ENCODE measurements at regions not wholly inside any gene's neighbourhood (a gene's known extent, or its start where the extent isn't known, plus 50 kb on each side); places are given as distances from the start of the nearest gene placed in this dataset.

GRCh38 chr4:116724249-116724648 lies 361.1 kb downstream of the TRAM1L1 start:
- DNase-seq (ENCODE audit: extremely low spot score), result no peak
- TF ChIP-seq EP300 (IDR thresholded peaks at IDR 0.05), result no peak
- no peak for TF ChIP-seq POLR2AphosphoS5 (IDR thresholded peaks at IDR 0.05)
- TF ChIP-seq POLR2A (IDR thresholded peaks at IDR 0.05; ENCODE audit: low read depth), result no peak
- TF ChIP-seq CTCF (IDR thresholded peaks at IDR 0.05), result no peak
- 94% methylated on average over 3 of the region's 3 CpGs for WGBS
- H3K4me3 ChIP-seq, result no peak overlapping the region
- no peaks in the 10 kb centered on the region for H3K9me3 ChIP-seq
- intact Hi-C loops (cut with DNase I), result no loop called here
- H3K27me3 ChIP-seq, result no peaks in the 10 kb centered on the region
- H3K4me1 ChIP-seq, result no peaks in the 10 kb centered on the region
- no peaks in the 10 kb centered on the region for H3K36me3 ChIP-seq
- H3K27ac ChIP-seq (replicated peaks in 1 of 4), result no peak overlapping the region

- intact Hi-C loops (cut with DNase I), result no loop called here
- Histone ChIP-seq H3K9me3 (peaks cover 0 to 13% (median 5%) of the 10 kb centered on the region in 4 donors), H3K4me3 (no peak overlapping the region), H3K36me3 (no peaks in the 10 kb centered on the region), H3K27ac (replicated peaks in 1 of 4) (no peak overlapping the region), H3K4me1 (no peaks in the 10 kb centered on the region), H3K27me3 (no peaks in the 10 kb centered on the region)
- WGBS, result 95% methylated on average over 26 of the region's 32 CpGs
- no peak for DNase-seq (ENCODE audit: extremely low spot score)
- TF ChIP-seq POLR2AphosphoS5 (IDR thresholded peaks at IDR 0.05), result no peak
- TF ChIP-seq POLR2A (IDR thresholded peaks at IDR 0.05; ENCODE audit: low read depth), result no peak
- TF ChIP-seq CTCF (IDR thresholded peaks at IDR 0.05), result no peak
- TF ChIP-seq EP300 (IDR thresholded peaks at IDR 0.05), result no peak
These were observed 379.9 kb downstream of the TRAM1L1 start for GRCh38 chr4:116705466-116705865.

- Histone ChIP-seq H3K36me3 (no peaks in the 10 kb centered on the region), H3K27me3 (no peaks in the 10 kb centered on the region), H3K27ac (replicated peaks in 1 of 4) (no peak overlapping the region), H3K4me1 (no peaks in the 10 kb centered on the region), H3K9me3 (peaks cover 0 to 29% (median 12%) of the 10 kb centered on the region in 4 donors), H3K4me3 (no peak overlapping the region)
- no peak for TF ChIP-seq POLR2A (IDR thresholded peaks at IDR 0.05; ENCODE audit: low read depth)
- TF ChIP-seq EP300 (IDR thresholded peaks at IDR 0.05), result no peak
- no peak for TF ChIP-seq CTCF (IDR thresholded peaks at IDR 0.05)
- no peak for TF ChIP-seq POLR2AphosphoS5 (IDR thresholded peaks at IDR 0.05)
- WGBS, result 82% methylated on average over 4 of the region's 4 CpGs
- intact Hi-C loops (cut with DNase I), result no loop called here
- DNase-seq (ENCODE audit: extremely low spot score), result no peak
These were observed 382.4 kb downstream of the TRAM1L1 start for GRCh38 chr4:116702949-116703348.

- TF ChIP-seq POLR2A (IDR thresholded peaks at IDR 0.05; ENCODE audit: low read depth) (no peak), CTCF (IDR thresholded peaks at IDR 0.05) (no peak), EP300 (IDR thresholded peaks at IDR 0.05) (no peak), POLR2AphosphoS5 (IDR thresholded peaks at IDR 0.05) (no peak)
- Histone ChIP-seq H3K4me3 (no peak overlapping the region), H3K27ac (replicated peaks in 1 of 4) (no peak overlapping the region), H3K36me3 (no peaks in the 10 kb centered on the region), H3K27me3 (no peaks in the 10 kb centered on the region), H3K9me3 (no peaks in the 10 kb centered on the region), H3K4me1 (no peaks in the 10 kb centered on the region)
- WGBS, result 88% methylated on average over 1 of the region's 1 CpG
- no peak for DNase-seq (ENCODE audit: extremely low spot score)
- intact Hi-C loops (cut with DNase I), result no loop called here
These were observed 396.8 kb downstream of the TRAM1L1 start for GRCh38 chr4:116688536-116688935.

GRCh38 chr4:116668190-116668589 lies 417.2 kb downstream of the TRAM1L1 start:
- H3K4me3 ChIP-seq, result no peak overlapping the region
- no peak overlapping the region for H3K27ac ChIP-seq (replicated peaks in 1 of 4)
- TF ChIP-seq EP300 (IDR thresholded peaks at IDR 0.05), result no peak
- no peak for TF ChIP-seq CTCF (IDR thresholded peaks at IDR 0.05)
- TF ChIP-seq POLR2AphosphoS5 (IDR thresholded peaks at IDR 0.05), result no peak
- TF ChIP-seq POLR2A (IDR thresholded peaks at IDR 0.05; ENCODE audit: low read depth), result no peak
- intact Hi-C loops (cut with DNase I), result no loop called here
- no peaks in the 10 kb centered on the region for H3K9me3 ChIP-seq
- H3K4me1 ChIP-seq, result no peaks in the 10 kb centered on the region
- H3K36me3 ChIP-seq, result no peaks in the 10 kb centered on the region
- no peaks in the 10 kb centered on the region for H3K27me3 ChIP-seq
- 32% methylated on average over 2 of the region's 2 CpGs for WGBS
- no peak for DNase-seq (ENCODE audit: extremely low spot score)

All from esophagus muscularis mucosa (tissue), 4 donors.